Astrocyte of the spinal cord (primary cell): ENCODE measurements at regions not wholly inside any gene's neighbourhood (a gene's known extent, or its start where the extent isn't known, plus 50 kb on each side); places are given as distances from the start of the nearest gene placed in this dataset.
A peak's percentile ranks its signal among the peaks of the same experiment; 100 is the strongest.

Experiments
- DNase-seq: peaks from one replicate; pipeline ENCODE4 v3.0.0; 2011; ENCODE audit warnings: low read depth, low spot score
- H3K4me3 ChIP-seq: 2 replicates; pipeline ENCODE4 v1.5.1; 2011; ENCODE audit warnings: low read depth, mild to moderate bottlenecking, low read length, moderate library complexity
- in situ Hi-C: cut with HindIII; loops from 2 replicates; pipeline ENCODE4 v1.10.0; 2017; ENCODE audit warnings: low sequenced_read_pairs
- TF ChIP-seq, protein P1 (sequence below): IDR thresholded peaks from 2 replicates; pipeline ENCODE4 v1.5.1; 2012; ENCODE audit warnings: low read depth, mild to moderate bottlenecking, low read length, inconsistent platforms

DNA sequence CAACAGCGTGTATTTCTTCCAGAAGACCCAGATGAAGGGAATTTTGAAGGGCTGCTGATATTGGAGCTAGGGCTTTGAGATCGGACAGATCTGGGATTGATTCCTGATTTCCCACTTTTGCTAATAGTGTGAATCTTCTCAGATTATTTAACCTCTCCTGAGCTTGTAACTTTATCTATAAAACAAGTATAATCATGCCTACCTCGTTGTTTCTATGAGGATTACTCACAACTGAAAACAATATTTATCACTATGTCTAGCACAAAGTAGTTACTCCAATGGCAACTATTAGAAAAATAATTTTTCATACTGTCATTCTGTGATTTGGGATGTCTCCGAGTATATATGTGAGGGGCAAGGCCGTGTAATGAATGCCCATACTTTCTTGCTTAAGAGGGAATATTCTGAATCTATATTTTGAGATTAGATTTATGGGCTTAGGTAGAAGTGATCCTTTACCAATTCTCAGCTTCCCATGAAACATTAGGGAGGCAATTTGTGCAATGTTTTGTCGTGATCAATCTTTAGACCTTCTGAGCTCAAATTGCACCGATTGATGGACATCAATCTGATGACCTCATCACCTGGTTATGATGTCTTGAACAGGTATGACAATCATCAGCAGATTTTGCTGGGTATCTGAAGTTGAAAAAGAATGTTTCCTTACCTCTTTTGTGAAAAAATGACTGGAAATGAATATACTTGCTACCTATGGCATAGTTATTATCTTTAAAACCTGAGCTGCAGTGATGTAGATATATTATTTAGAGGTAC, 339.9 kb downstream of the KCNS3 start:
- in situ Hi-C loops, result no loop called here
- no peak overlapping the region for H3K4me3 ChIP-seq
- TF ChIP-seq, protein P1, sequence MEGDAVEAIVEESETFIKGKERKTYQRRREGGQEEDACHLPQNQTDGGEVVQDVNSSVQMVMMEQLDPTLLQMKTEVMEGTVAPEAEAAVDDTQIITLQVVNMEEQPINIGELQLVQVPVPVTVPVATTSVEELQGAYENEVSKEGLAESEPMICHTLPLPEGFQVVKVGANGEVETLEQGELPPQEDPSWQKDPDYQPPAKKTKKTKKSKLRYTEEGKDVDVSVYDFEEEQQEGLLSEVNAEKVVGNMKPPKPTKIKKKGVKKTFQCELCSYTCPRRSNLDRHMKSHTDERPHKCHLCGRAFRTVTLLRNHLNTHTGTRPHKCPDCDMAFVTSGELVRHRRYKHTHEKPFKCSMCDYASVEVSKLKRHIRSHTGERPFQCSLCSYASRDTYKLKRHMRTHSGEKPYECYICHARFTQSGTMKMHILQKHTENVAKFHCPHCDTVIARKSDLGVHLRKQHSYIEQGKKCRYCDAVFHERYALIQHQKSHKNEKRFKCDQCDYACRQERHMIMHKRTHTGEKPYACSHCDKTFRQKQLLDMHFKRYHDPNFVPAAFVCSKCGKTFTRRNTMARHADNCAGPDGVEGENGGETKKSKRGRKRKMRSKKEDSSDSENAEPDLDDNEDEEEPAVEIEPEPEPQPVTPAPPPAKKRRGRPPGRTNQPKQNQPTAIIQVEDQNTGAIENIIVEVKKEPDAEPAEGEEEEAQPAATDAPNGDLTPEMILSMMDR, result no peak
- no peak for DNase-seq

GRCh38 chr2:18214936-18215335, 336.5 kb downstream of the KCNS3 start:
- in situ Hi-C loops, result no loop called here
- peak; percentile 40 for DNase-seq
- H3K4me3 ChIP-seq, result no peak overlapping the region
- TF ChIP-seq, protein P1, result no peak

DNA sequence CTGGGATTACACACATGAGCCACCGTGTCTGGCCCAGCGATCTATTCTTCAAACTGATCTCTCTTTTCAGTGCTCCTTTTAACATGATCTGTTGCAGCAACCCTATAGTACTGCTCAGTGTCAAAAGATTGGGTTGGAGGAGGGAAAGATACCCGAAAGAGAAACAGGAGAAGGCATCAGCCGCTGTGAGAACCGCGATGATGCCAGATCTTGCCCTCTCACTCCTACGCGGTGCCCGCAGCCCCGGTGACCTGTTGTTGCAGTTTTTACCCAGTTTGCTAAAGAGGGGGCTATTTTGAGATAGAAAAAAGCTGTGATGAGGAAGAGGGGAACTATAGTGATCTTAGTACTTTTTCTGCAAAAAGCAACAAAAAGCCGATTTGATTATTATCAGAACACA, 335.5 kb downstream of the KCNS3 start:
- in situ Hi-C loops, result no loop called here
- TF ChIP-seq, protein P1, result no peak
- H3K4me3 ChIP-seq, result no peak overlapping the region
- no peak for DNase-seq

DNA sequence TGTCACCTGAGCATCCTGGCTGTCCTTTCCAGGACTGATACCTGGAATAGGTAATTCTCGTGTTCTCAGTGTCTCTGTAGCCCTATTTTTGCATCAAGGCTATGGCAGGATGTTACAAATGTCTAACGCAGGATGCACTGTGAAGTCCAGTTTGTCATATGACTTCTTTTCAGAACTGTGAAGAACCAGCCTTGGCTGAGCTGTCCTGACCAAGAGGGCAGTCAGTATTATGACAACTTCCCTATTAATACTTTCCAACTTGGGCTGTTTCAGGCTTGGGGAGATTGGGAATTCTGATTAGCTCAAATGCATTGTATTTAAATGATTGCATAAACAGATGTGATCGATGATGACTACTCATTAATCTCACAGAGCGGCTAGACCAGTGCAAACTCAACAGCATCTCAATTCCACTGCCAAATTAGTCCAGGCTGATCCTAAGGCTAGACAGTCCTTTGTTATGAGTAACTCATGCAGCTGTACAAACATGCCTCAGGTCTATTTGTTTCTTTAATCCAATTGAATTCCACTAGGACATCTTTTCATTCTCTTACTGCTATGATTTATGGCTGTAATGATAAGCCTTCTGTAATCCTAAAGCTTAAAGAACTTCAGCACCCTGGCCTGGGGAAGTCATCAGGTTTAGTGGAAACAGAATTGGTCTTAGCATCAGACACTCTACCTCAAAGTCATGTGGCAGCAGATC, 331.6 kb downstream of the KCNS3 start:
- TF ChIP-seq, protein P1, result no peak
- in situ Hi-C loops, result no loop called here
- DNase-seq, result peak; percentile 79
- no peak overlapping the region for H3K4me3 ChIP-seq

DNA sequence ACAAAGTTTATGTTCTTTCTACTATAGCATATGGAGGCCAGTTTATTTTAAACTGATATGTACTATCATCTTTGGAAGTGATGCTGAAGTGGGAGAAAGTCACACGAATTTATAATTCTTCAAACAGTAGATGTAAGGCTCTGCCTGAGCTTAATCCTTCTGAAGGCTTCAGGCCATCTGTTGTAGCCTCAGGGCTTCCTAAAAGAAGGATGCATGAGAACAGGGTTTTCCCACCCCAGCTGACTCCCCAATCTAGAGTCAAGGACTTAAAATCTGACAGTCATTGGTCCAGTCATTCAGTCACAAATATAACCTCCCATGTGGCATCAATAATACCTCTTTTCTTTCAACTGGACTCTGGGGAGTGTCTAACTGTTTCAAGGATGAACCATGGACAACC, 330.5 kb downstream of the KCNS3 start:
- in situ Hi-C loops, result no loop called here

GRCh38 chr2:18200771-18201170, 322.3 kb downstream of the KCNS3 start:
- TF ChIP-seq, protein P1, result no peak
- H3K4me3 ChIP-seq, result no peak overlapping the region
- in situ Hi-C loops, result no loop called here
- DNase-seq, result no peak

More for the DNA sequence above, 330.5 kb downstream of the KCNS3 start:
- no peak for DNase-seq
- H3K4me3 ChIP-seq, result no peak overlapping the region
- TF ChIP-seq, protein P1, result no peak
